Neuronal stem cell (in vitro differentiated cells): ENCODE measurements at regions not wholly inside any gene's neighbourhood (a gene's known extent, or its start where the extent isn't known, plus 50 kb on each side); places are given as distances from the start of the nearest gene placed in this dataset.

ENCODE experiments used
- DNase-seq: peaks from one replicate; pipeline ENCODE4 v3.0.0-alpha.2; 2013; ENCODE audit warnings: low spot score
- H2AFZ ChIP-seq: one replicate; pipeline ENCODE4 v1.6.1; 2013; ENCODE audit warnings: mild to moderate bottlenecking, low read length, inconsistent platforms
- H2AK5ac ChIP-seq: 2 replicates; pipeline ENCODE4 v1.6.1; 2013; ENCODE audit warnings: low read depth, mild to moderate bottlenecking, inconsistent platforms, low read length, moderate library complexity, mixed read lengths
- H2BK120ac ChIP-seq: 2 replicates; pipeline ENCODE4 v1.6.1; 2013; ENCODE audit warnings: low read depth, mild to moderate bottlenecking, inconsistent platforms, low read length, moderate library complexity, mixed read lengths
- H2BK12ac ChIP-seq: one replicate; pipeline ENCODE4 v1.6.1; 2013; ENCODE audit warnings: low read length, inconsistent platforms
- H2BK15ac ChIP-seq: 2 replicates; pipeline ENCODE4 v1.6.1; 2013; ENCODE audit warnings: mild to moderate bottlenecking, low read length, inconsistent platforms, mixed read lengths
- H2BK5ac ChIP-seq: one replicate; pipeline ENCODE4 v1.6.1; 2013; ENCODE audit warnings: inconsistent platforms, mild to moderate bottlenecking, low read length, moderate library complexity
- H3K14ac ChIP-seq: one replicate; pipeline ENCODE4 v1.6.1; 2013; ENCODE audit warnings: low read length, inconsistent platforms
- H3K18ac ChIP-seq: 2 replicates; pipeline ENCODE4 v1.6.1; 2013; ENCODE audit warnings: low read length, inconsistent platforms
- H3K23ac ChIP-seq: 2 replicates; pipeline ENCODE4 v1.6.1; 2013; ENCODE audit warnings: low read depth, mild to moderate bottlenecking, mixed read lengths, low read length, inconsistent platforms; ENCODE audit not compliant: poor library complexity
- H3K27ac ChIP-seq: replicated peaks from 3 replicates; pipeline ENCODE4 v1.5.1; 2013; ENCODE audit warnings: low read length, inconsistent platforms
- H3K27me3 ChIP-seq, 3 experiments: 2 replicates each; pipeline ENCODE4 v1.6.1; 2013; ENCODE audit warnings: low read length in 3 of 3, mild to moderate bottlenecking in 2 of 3, inconsistent platforms in 1 of 3, low read depth in 1 of 3, mixed read lengths in 1 of 3, moderate library complexity in 1 of 3; ENCODE audit not compliant: control insufficient read depth in 3 of 3, insufficient read depth in 3 of 3
- H3K36me3 ChIP-seq, 2 donors: replicated peaks in 1 of 2; 2 replicates each; pipeline ENCODE4 v1.6.1; 2013; ENCODE audit warnings: low read length in 2 of 2; ENCODE audit not compliant: control insufficient read depth in 2 of 2, insufficient read depth in 2 of 2
- H3K4ac ChIP-seq: 2 replicates; pipeline ENCODE4 v1.6.1; 2013; ENCODE audit warnings: inconsistent platforms, mild to moderate bottlenecking, low read length, moderate library complexity
- H3K4me1 ChIP-seq, 2 donors: 1 replicate in 1 of 2; 2 replicates in 1 of 2; pipeline ENCODE4 v1.6.1; 2013; ENCODE audit warnings: low read length in 2 of 2, low read depth in 1 of 2; ENCODE audit not compliant: control insufficient read depth in 2 of 2, insufficient read depth in 1 of 2
- H3K4me2 ChIP-seq: one replicate; pipeline ENCODE4 v1.6.1; 2013; ENCODE audit warnings: mild to moderate bottlenecking, low read length, inconsistent platforms; ENCODE audit not compliant: insufficient read depth, poor library complexity, severe bottlenecking
- H3K4me3 ChIP-seq, 2 donors: 2 replicates each; pipeline ENCODE4 v1.5.1; 2013; ENCODE audit warnings: low read length in 2 of 2, mild to moderate bottlenecking in 2 of 2, inconsistent platforms in 1 of 2, moderate library complexity in 1 of 2
- H3K79me1 ChIP-seq: one replicate; pipeline ENCODE4 v1.6.1; 2013; ENCODE audit warnings: low read depth, mild to moderate bottlenecking, inconsistent platforms, low read length, moderate library complexity
- H3K9ac ChIP-seq: one replicate; pipeline ENCODE4 v1.6.1; 2013; ENCODE audit warnings: mild to moderate bottlenecking, low read depth, low read length, inconsistent platforms; ENCODE audit not compliant: poor library complexity
- H3K9me3 ChIP-seq, 2 donors: replicated peaks in 1 of 2; 2 replicates each; pipeline versions ENCODE3 to v1.6.1; 2013; ENCODE audit warnings: low read length in 2 of 2, mild to moderate bottlenecking in 2 of 2, inconsistent platforms in 1 of 2, low read depth in 1 of 2, mixed read lengths in 1 of 2, moderate library complexity in 1 of 2; ENCODE audit not compliant: control insufficient read depth in 2 of 2, insufficient read depth in 1 of 2
- H4K8ac ChIP-seq: one replicate; pipeline ENCODE4 v1.6.1; 2013; ENCODE audit warnings: low read depth, mild to moderate bottlenecking, inconsistent platforms, low read length, moderate library complexity
- H4K91ac ChIP-seq: one replicate; pipeline ENCODE4 v1.6.1; 2013; ENCODE audit warnings: low read length, low read depth, mild to moderate bottlenecking, inconsistent platforms; ENCODE audit not compliant: poor library complexity
- WGBS, 2 donors: extraction: QIAGEN DNeasy Blood & Tissue Kit; methylation state at CpG; one replicate each; pipeline ENCODE4 v1.1.7; 2013; ENCODE audit warnings: missing lambda C conversion rate in 2 of 2, mixed read lengths in 1 of 2; ENCODE audit not compliant: insufficient read length in 2 of 2, insufficient replicate concordance in 1 of 2; ENCODE audit errors: extremely low coverage in 2 of 2; 5-methylcytosine and 5-hydroxymethylcytosine counted together

DNA sequence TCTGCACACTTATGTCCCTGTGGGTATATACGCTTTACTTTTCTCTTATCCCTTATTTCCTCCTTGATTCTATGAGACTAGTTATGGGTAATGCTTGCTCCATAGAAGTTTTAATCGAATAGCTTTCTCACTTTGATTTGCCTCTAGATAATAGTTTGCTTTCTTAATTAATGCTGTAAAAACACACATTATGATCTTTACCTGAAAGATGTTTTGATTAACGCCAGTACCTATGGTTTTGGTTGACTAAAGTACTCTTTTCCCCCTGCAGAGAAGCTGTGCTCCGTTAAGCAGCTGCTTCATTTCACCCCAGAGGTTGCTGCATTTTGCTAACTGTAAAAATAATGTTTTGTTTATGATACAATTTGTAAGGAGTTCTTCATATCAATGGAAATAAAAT lies 362.3 kb downstream of the FLRT2 start:
- Histone ChIP-seq H3K79me1 (no peaks in the 10 kb centered on the region), H2BK15ac (no peak overlapping the region), H3K4me3 (no peak overlapping the region), H2AK5ac (no peak overlapping the region), H3K4me2 (no peak overlapping the region), H3K4ac (no peak overlapping the region), H2BK5ac (no peak overlapping the region), H2BK120ac (no peak overlapping the region), H3K9ac (no peak overlapping the region), H3K9me3 (no peaks in the 10 kb centered on the region), H4K91ac (no peak overlapping the region), H3K18ac (no peak overlapping the region), H3K4me1 (no peaks in the 10 kb centered on the region), H3K36me3 (no peaks in the 10 kb centered on the region), H3K23ac (no peak overlapping the region), H2AFZ (no peak overlapping the region), H3K27ac (no peak overlapping the region), H4K8ac (no peak overlapping the region), H2BK12ac (no peak overlapping the region), H3K27me3 (no peaks in the 10 kb centered on the region), H3K14ac (no peak overlapping the region)
- no peak for DNase-seq
- no CpG with 5 or more reads among the region's 4 CpGs for WGBS, 2 donors

DNA sequence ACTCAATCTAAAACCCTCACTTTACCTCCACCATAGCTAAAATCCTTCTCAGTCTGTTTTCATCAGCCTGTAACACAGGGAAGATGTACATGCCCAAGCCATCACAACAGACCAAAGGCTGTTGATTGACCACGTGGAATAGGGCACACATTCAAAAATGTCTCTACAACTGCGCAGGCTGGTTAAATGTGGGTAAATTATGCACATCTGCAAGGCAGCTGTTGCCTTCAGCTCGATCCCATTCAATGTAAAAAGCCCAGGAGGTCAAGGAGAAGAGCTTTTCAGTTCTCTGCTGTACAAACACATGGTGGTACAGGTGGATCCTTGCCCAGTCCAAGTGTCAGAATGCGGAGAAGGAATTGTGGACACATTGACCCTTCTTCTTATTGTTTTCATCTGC lies 354.0 kb downstream of the FLRT2 start:
- Histone ChIP-seq H3K18ac (no peak overlapping the region), H4K8ac (no peak overlapping the region), H2BK12ac (no peak overlapping the region), H2BK120ac (no peak overlapping the region), H3K23ac (no peak overlapping the region), H3K4ac (no peak overlapping the region), H3K9ac (no peak overlapping the region), H3K14ac (no peak overlapping the region), H3K27me3 (no peaks in the 10 kb centered on the region), H2AFZ (no peak overlapping the region), H3K9me3 (no peaks in the 10 kb centered on the region), H3K4me1 (no peaks in the 10 kb centered on the region), H3K4me3 (no peak overlapping the region), H2BK15ac (no peak overlapping the region), H2AK5ac (no peak overlapping the region), H3K27ac (no peak overlapping the region), H3K36me3 (no peaks in the 10 kb centered on the region), H4K91ac (no peak overlapping the region), H2BK5ac (no peak overlapping the region), H3K4me2 (no peak overlapping the region), H3K79me1 (no peaks in the 10 kb centered on the region)
- DNase-seq, result no peak
- no CpG with 5 or more reads among the region's 4 CpGs for WGBS, 2 donors

DNA sequence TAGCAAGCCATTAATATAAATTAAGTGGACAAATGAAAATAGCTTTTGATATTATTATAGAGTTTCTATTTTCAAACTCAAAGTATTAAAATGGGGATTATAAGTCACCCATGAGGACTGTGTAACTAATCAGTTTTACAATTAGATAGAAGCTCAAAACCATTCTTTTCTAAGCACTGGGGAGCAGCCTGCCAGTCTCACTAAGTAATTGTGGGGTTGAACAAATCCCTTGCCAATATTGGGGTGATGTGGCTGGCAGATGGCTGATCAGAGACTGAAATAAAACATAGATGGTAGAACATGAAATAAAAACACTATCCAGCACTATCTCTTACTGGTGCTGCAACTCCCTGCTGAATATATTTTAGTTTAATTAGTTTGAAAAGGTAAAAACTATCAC lies 353.2 kb downstream of the FLRT2 start:
- Histone ChIP-seq H3K4ac (no peak overlapping the region), H3K79me1 (no peaks in the 10 kb centered on the region)

DNA sequence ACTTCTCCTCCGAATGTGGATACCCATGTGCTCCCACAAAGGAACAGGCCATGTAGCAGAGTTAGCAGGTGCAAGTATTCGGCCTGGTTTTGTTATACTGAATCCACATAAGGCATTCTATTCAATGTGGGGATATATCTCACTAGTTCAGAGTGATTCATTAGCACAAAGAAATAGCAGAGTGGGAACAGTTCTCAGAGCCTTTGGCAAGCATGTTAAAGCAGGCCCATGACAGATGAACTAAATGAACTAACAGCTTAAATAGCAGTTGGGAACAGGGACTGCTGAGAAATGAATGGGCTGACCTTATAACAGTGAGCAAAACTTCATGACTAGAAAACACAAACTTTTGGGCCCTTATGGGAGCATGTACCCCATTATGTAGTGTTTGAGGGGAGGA lies 352.0 kb downstream of the FLRT2 start:
- Histone ChIP-seq H3K18ac (no peak overlapping the region), H3K9ac (no peak overlapping the region), H3K4me2 (no peak overlapping the region), H4K91ac (no peak overlapping the region), H3K4me1 (no peaks in the 10 kb centered on the region), H2BK12ac (no peak overlapping the region), H3K27me3 (no peaks in the 10 kb centered on the region), H3K23ac (no peak overlapping the region), H3K79me1 (no peaks in the 10 kb centered on the region), H2AFZ (no peak overlapping the region), H3K4me3 (no peak overlapping the region), H2AK5ac (no peak overlapping the region), H2BK5ac (no peak overlapping the region), H2BK120ac (no peak overlapping the region), H3K4ac (no peak overlapping the region), H2BK15ac (no peak overlapping the region), H4K8ac (no peak overlapping the region), H3K14ac (no peak overlapping the region), H3K27ac (no peak overlapping the region), H3K9me3 (no peaks in the 10 kb centered on the region), H3K36me3 (no peaks in the 10 kb centered on the region)
- no CpG with 5 or more reads among the region's 2 CpGs for WGBS, 2 donors
- DNase-seq, result no peak

More for the DNA sequence above, 353.2 kb downstream of the FLRT2 start:
- H2AK5ac ChIP-seq, result no peak overlapping the region
- H2AFZ ChIP-seq, result no peak overlapping the region
- no peak overlapping the region for H3K4me3 ChIP-seq
- no peak overlapping the region for H4K8ac ChIP-seq
- no peaks in the 10 kb centered on the region for H3K9me3 ChIP-seq
- no peak overlapping the region for H3K18ac ChIP-seq
- H4K91ac ChIP-seq, result no peak overlapping the region
- no peak overlapping the region for H2BK120ac ChIP-seq
- no peak overlapping the region for H3K14ac ChIP-seq
- no peak overlapping the region for H2BK5ac ChIP-seq
- H3K9ac ChIP-seq, result no peak overlapping the region
- H3K4me2 ChIP-seq, result no peak overlapping the region
- no peaks in the 10 kb centered on the region for H3K36me3 ChIP-seq
- no peak overlapping the region for H3K23ac ChIP-seq
- H3K27me3 ChIP-seq, result no peaks in the 10 kb centered on the region
- H2BK12ac ChIP-seq, result no peak overlapping the region
- H2BK15ac ChIP-seq, result no peak overlapping the region
- DNase-seq, result no peak
- H3K27ac ChIP-seq, result no peak overlapping the region
- H3K4me1 ChIP-seq, result no peaks in the 10 kb centered on the region
